ENCODE measurements at regions not wholly inside any gene's neighbourhood (a gene's known extent, or its start where the extent isn't known, plus 50 kb on each side); places are given as distances from the start of the nearest gene placed in this dataset.
A peak's percentile ranks its signal among the peaks of the same experiment; 100 is the strongest.

GRCh38 chr14:76948976-76949375 lies 79.5 kb downstream of the IRF2BPL start:
- no peak for DNase-seq (ENCODE audit: low spot score)

- no peak for DNase-seq (ENCODE audit: low spot score)
Measured at GRCh38 chr14:76948213-76948947, 80.1 kb downstream of the IRF2BPL start.

GRCh38 chr14:76947838-76948184 lies 80.7 kb downstream of the IRF2BPL start:
- DNase-seq (ENCODE audit: low spot score): no peak

- peak; percentile 72 for DNase-seq (ENCODE audit: low spot score)
Measured at GRCh38 chr14:76947078-76947837, 81.2 kb downstream of the IRF2BPL start.

- DNase-seq (ENCODE audit: low spot score): no peak
Measured at GRCh38 chr14:76946753-76947077, 81.8 kb downstream of the IRF2BPL start.

- no peak for DNase-seq (ENCODE audit: low spot score)
Measured at GRCh38 chr14:76943072-76943471, 85.4 kb downstream of the IRF2BPL start.

- DNase-seq (ENCODE audit: low spot score): no peak
Measured at GRCh38 chr14:76941946-76942805, 86.3 kb downstream of the IRF2BPL start.

- DNase-seq (ENCODE audit: low spot score): no peak
Measured at GRCh38 chr14:76941544-76941943, 87.0 kb downstream of the IRF2BPL start.

- no peak for DNase-seq (ENCODE audit: low spot score)
Measured at GRCh38 chr14:76940021-76940760, 88.3 kb downstream of the IRF2BPL start.

GRCh38 chr14:76939015-76939742 lies 89.3 kb downstream of the IRF2BPL start:
- no peak for DNase-seq (ENCODE audit: low spot score)

- DNase-seq (ENCODE audit: low spot score): no peak
Measured at GRCh38 chr14:76938092-76938500, 90.4 kb downstream of the IRF2BPL start.

- no peak for DNase-seq (ENCODE audit: low spot score)
Measured at GRCh38 chr14:76937181-76938091, 91.1 kb downstream of the IRF2BPL start.

- no peak for DNase-seq (ENCODE audit: low spot score)
Measured at GRCh38 chr14:76936483-76936882, 92.0 kb downstream of the IRF2BPL start.

GRCh38 chr14:76933515-76933914 lies 95.0 kb downstream of the IRF2BPL start:
- no peak for DNase-seq (ENCODE audit: low spot score)

- DNase-seq (ENCODE audit: low spot score): no peak
Measured at GRCh38 chr14:76931631-76932402, 96.7 kb downstream of the IRF2BPL start.

- DNase-seq (ENCODE audit: low spot score): no peak
Measured at GRCh38 chr14:76930549-76930948, 98.0 kb downstream of the IRF2BPL start.

- DNase-seq (ENCODE audit: low spot score): peak; percentile 48
Measured at GRCh38 chr14:76929927-76930326, 98.6 kb downstream of the IRF2BPL start.

- DNase-seq (ENCODE audit: low spot score): no peak
Measured at GRCh38 chr14:76927971-76928700, 100.4 kb downstream of the IRF2BPL start.
